IMR-90 (cell line): ENCODE measurements at regions not wholly inside any gene's neighbourhood (a gene's known extent, or its start where the extent isn't known, plus 50 kb on each side); places are given as distances from the start of the nearest gene placed in this dataset.

Source experiments
- ATAC-seq: fragments of 200-7000 bp; cut with Tn5 transposase; 2 replicates; pipeline ENCODE4 v1.9.1; 2020; ENCODE audit warnings: low read depth, mild to moderate bottlenecking, moderate library complexity
- BruUV-seq: library from RNA; stranded (reverse); fragments of 400-500 nt; replicated peaks from 2 replicates; lab custom pipeline; 2021; lab: Mats Ljungman, UMichigan
- CTCF ChIA-PET: fragments of 300-600 bp; formaldehyde crosslinking; extraction: SDS; loops from one replicate; lab custom pipeline; 2021; ENCODE audit warnings: antibody characterized with exemption; lab: Yijun Ruan, JAX
- POLR2A ChIA-PET: fragments of 300-600 bp; sonication (Branson Sonifier 250); formaldehyde crosslinking; loops from one replicate; lab custom pipeline; 2022; ENCODE audit warnings: antibody characterized with exemption; ENCODE audit not compliant: unreplicated experiment; lab: Charles Lee
- DNase-seq: peaks from one replicate; pipeline ENCODE4 v3.0.0; 2013
- H2AFZ ChIP-seq: replicated peaks from 2 replicates; pipeline ENCODE3; 2013; ENCODE audit warnings: low read length, mild to moderate bottlenecking; ENCODE audit not compliant: poor library complexity
- H2AK5ac ChIP-seq: 2 replicates; pipeline ENCODE4 v1.6.1; 2013; ENCODE audit warnings: low read depth, low read length, inconsistent platforms
- H2AK9ac ChIP-seq: replicated peaks from 2 replicates; pipeline ENCODE3; 2013; ENCODE audit warnings: mild to moderate bottlenecking, low read depth, low read length, moderate library complexity; ENCODE audit not compliant: poor library complexity
- H2BK120ac ChIP-seq: 2 replicates; pipeline ENCODE4 v1.6.1; 2013; ENCODE audit warnings: low read depth, low read length, inconsistent platforms
- H2BK15ac ChIP-seq: 3 replicates; pipeline ENCODE4 v1.6.1; 2013; ENCODE audit warnings: low read depth, low read length, inconsistent platforms
- H2BK20ac ChIP-seq: 2 replicates; pipeline ENCODE4 v1.6.1; 2013; ENCODE audit warnings: low read depth, mild to moderate bottlenecking, inconsistent platforms, low read length, moderate library complexity
- H2BK5ac ChIP-seq: 2 replicates; pipeline ENCODE4 v1.6.1; 2013; ENCODE audit warnings: mild to moderate bottlenecking, low read depth, low read length, inconsistent platforms; ENCODE audit not compliant: poor library complexity, severe bottlenecking
- H3K14ac ChIP-seq: replicated peaks from 2 replicates; pipeline ENCODE4 v1.6.1; 2013; ENCODE audit warnings: low read depth, low read length, inconsistent platforms
- H3K18ac ChIP-seq: 2 replicates; pipeline ENCODE4 v1.6.1; 2013; ENCODE audit warnings: low read depth, low read length, control low read depth
- H3K23ac ChIP-seq: 2 replicates; pipeline ENCODE4 v1.6.1; 2013; ENCODE audit warnings: low read depth, low read length, inconsistent platforms
- H3K27ac ChIP-seq: 2 replicates; pipeline ENCODE4 v1.5.1; 2013; ENCODE audit warnings: mild to moderate bottlenecking, control low read depth, low read length; ENCODE audit not compliant: insufficient read depth
- H3K27me3 ChIP-seq: 2 replicates; pipeline ENCODE4 v1.6.1; 2013; ENCODE audit warnings: low read length; ENCODE audit not compliant: control insufficient read depth, insufficient read depth
- H3K36me3 ChIP-seq: 2 replicates; pipeline ENCODE4 v1.6.1; 2013; ENCODE audit warnings: low read length, mixed read lengths; ENCODE audit not compliant: control insufficient read depth, insufficient read depth
- H3K4ac ChIP-seq: 2 replicates; pipeline ENCODE4 v1.6.1; 2013; ENCODE audit warnings: low read depth, low read length, inconsistent platforms
- H3K4me1 ChIP-seq: 2 replicates; pipeline ENCODE4 v1.6.1; 2013; ENCODE audit warnings: low read length, mixed read lengths; ENCODE audit not compliant: control insufficient read depth, insufficient read depth
- H3K4me2 ChIP-seq: 2 replicates; pipeline ENCODE4 v1.6.1; 2013; ENCODE audit warnings: low read depth, mild to moderate bottlenecking, control low read depth, low read length, moderate library complexity
- H3K4me3 ChIP-seq: 2 replicates; pipeline ENCODE4 v1.5.1; 2013; ENCODE audit warnings: low read depth, mild to moderate bottlenecking, control low read depth, low read length, moderate library complexity; ENCODE audit not compliant: insufficient read depth
- H3K56ac ChIP-seq: 2 replicates; pipeline ENCODE4 v1.6.1; 2013; ENCODE audit warnings: low read length, inconsistent platforms; ENCODE audit not compliant: insufficient read depth; ENCODE audit errors: extremely low read depth
- H3K79me1 ChIP-seq, 2 experiments: 2 replicates each; pipeline ENCODE4 v1.6.1; 2013; ENCODE audit warnings: low read length in 2 of 2, inconsistent platforms in 1 of 2, low read depth in 1 of 2
- H3K9ac ChIP-seq: 2 replicates; pipeline ENCODE4 v1.6.1; 2013; ENCODE audit warnings: low read depth, low read length, control low read depth
- H3K9me1 ChIP-seq: 2 replicates; pipeline ENCODE4 v1.6.1; 2013; ENCODE audit warnings: low read length, inconsistent platforms; ENCODE audit not compliant: insufficient read depth
- H3K9me3 ChIP-seq: 2 replicates; pipeline ENCODE4 v1.6.1; 2013; ENCODE audit warnings: low read length; ENCODE audit not compliant: control insufficient read depth, insufficient read depth
- H4K20me1 ChIP-seq: 2 replicates; pipeline ENCODE4 v1.6.1; 2013; ENCODE audit warnings: low read length, inconsistent platforms; ENCODE audit not compliant: insufficient read depth
- H4K5ac ChIP-seq: 2 replicates; pipeline ENCODE4 v1.6.1; 2013; ENCODE audit warnings: mild to moderate bottlenecking, low read depth, low read length, control low read depth
- H4K8ac ChIP-seq, 2 experiments: 2 replicates each; pipeline ENCODE4 v1.6.1; 2013; ENCODE audit warnings: low read depth in 2 of 2, low read length in 2 of 2, control low read depth in 1 of 2, inconsistent platforms in 1 of 2
- H4K91ac ChIP-seq: 2 replicates; pipeline ENCODE4 v1.6.1; 2013; ENCODE audit warnings: low read depth, low read length, inconsistent platforms; ENCODE audit not compliant: insufficient read depth
- MAFK ChIP-seq: IDR thresholded peaks from 2 replicates; pipeline ENCODE4 v1.6.1; 2012; ENCODE audit warnings: low read depth, low read length, improper control_type of control experiment
- WGBS, 2 experiments: methylation state at CpG; one replicate each; pipeline versions ENCODE4 v1.1.5 to v1.1.7; 2013; ENCODE audit warnings: missing lambda C conversion rate in 2 of 2; ENCODE audit not compliant: insufficient read length in 1 of 2; ENCODE audit errors: extremely low coverage in 2 of 2; 5-methylcytosine and 5-hydroxymethylcytosine counted together
- dilution Hi-C: fragments of 300-500 bp; cut with HindIII; formaldehyde crosslinking; loops from one replicate; pipeline ENCODE4 v1.14.3; 2018; ENCODE audit warnings: low sequenced_read_pairs; ENCODE audit not compliant: unreplicated experiment
- in situ Hi-C: fragments of 300-500 bp; cut with MboI; formaldehyde crosslinking; loops from 3 replicates; pipeline ENCODE4 v1.14.3; 2019; ENCODE audit warnings: low sequenced_read_pairs, inconsistent platforms, mixed read lengths
- intact Hi-C: fragments of 100-400 bp; cut with micrococcal nuclease; formaldehyde crosslinking; loops from 2 replicates; pipeline ENCODE4 v1.10.0; 2022

GRCh38 chr2:19473350-19473749, 114.9 kb upstream of the OSR1 start:
- Histone ChIP-seq H3K4me2 (no peak overlapping the region), H3K23ac (no peak overlapping the region), H3K56ac (no peak overlapping the region), H3K9me1 (no peaks in the 10 kb centered on the region), H2BK15ac (no peak overlapping the region), H2AK9ac (no peak overlapping the region), H3K36me3 (no peaks in the 10 kb centered on the region), H2AK5ac (no peak overlapping the region), H3K27ac (no peak overlapping the region), H2BK20ac (no peak overlapping the region), H2BK5ac (no peak overlapping the region), H3K9ac (no peak overlapping the region), H4K91ac (no peak overlapping the region), H2BK120ac (no peak overlapping the region), H3K4ac (no peak overlapping the region), H4K20me1 (no peaks in the 10 kb centered on the region), H4K5ac (no peak overlapping the region), H3K27me3 (peaks cover 8% of the 10 kb centered on the region), H3K14ac (no peak overlapping the region), H3K79me1 (no peaks in the 10 kb centered on the region), H3K18ac (no peak overlapping the region), H4K8ac (no peak overlapping the region), H2AFZ (no peak overlapping the region), H3K9me3 (no peaks in the 10 kb centered on the region), H3K4me1 (no peaks in the 10 kb centered on the region), H3K4me3 (no peak overlapping the region)
- no peak for TF ChIP-seq MAFK
- dilution Hi-C loops (no loop called here), intact Hi-C loops (no loop called here), in situ Hi-C loops (no loop called here)
- DNase-seq (no peak), ATAC-seq (no peak)
- WGBS, 2 experiments = 93% methylated on average over 4 of the region's 6 CpGs; no CpG with 5 or more reads in 1 of the 2 experiments
- no TSS peak for BruUV-seq
- ChIA-PET POLR2A (no interaction called here), CTCF (no interaction called here)
